SU-DHL-6 (cell line): ENCODE measurements at regions not wholly inside any gene's neighbourhood (a gene's known extent, or its start where the extent isn't known, plus 50 kb on each side); places are given as distances from the start of the nearest gene placed in this dataset.

Experiments
- H2AFZ ChIP-seq: fragments of 200-600 bp; sonication (generic); 2 replicates; pipeline ENCODE4 v1.6.1; 2014; ENCODE audit warnings: low read depth, mild to moderate bottlenecking, moderate library complexity, mixed read lengths, antibody characterized with exemption, low read length; ENCODE audit not compliant: severe bottlenecking
- H3F3A ChIP-seq: fragments of 200-600 bp; shearing (Covaris generic); 2 replicates; pipeline ENCODE4 v1.6.0; 2016; ENCODE audit warnings: antibody characterized with exemption, mild to moderate bottlenecking; ENCODE audit not compliant: insufficient read depth
- H3K27ac ChIP-seq: fragments of 200-600 bp; sonication (generic); 2 replicates; pipeline ENCODE4 v1.5.1; 2016; ENCODE audit warnings: low read depth, mild to moderate bottlenecking, low read length, moderate library complexity, mixed read lengths
- H3K27me3 ChIP-seq: fragments of 200-600 bp; sonication (generic), shearing (Covaris generic); 2 replicates; pipeline ENCODE4 v1.6.0; 2014; ENCODE audit warnings: mild to moderate bottlenecking, low read length
- H3K36me3 ChIP-seq: fragments of 200-600 bp; sonication (generic); 2 replicates; pipeline ENCODE4 v1.6.1; 2014; ENCODE audit warnings: mild to moderate bottlenecking, low read length, mixed read lengths
- H3K4me2 ChIP-seq: fragments of 300-600, 200-600 bp; shearing (Covaris generic), sonication (generic); 2 replicates; pipeline ENCODE4 v1.6.0; 2014; ENCODE audit warnings: low read length, low read depth, mild to moderate bottlenecking; ENCODE audit not compliant: poor library complexity, severe bottlenecking
- H3K4me3 ChIP-seq: fragments of 200-600 bp; sonication (generic); 2 replicates; pipeline ENCODE4 v1.5.1; 2014; ENCODE audit warnings: antibody characterized with exemption, low read length, mild to moderate bottlenecking, mixed read lengths; ENCODE audit not compliant: insufficient read depth, poor library complexity, severe bottlenecking
- H3K79me2 ChIP-seq: fragments of 200-600 bp; sonication (generic); 2 replicates; pipeline ENCODE4 v1.6.1; 2014; ENCODE audit warnings: mild to moderate bottlenecking, low read length, moderate library complexity; ENCODE audit not compliant: insufficient read depth
- H3K9ac ChIP-seq: fragments of 200-600 bp; sonication (generic); 2 replicates; pipeline ENCODE4 v1.7.0; 2014; ENCODE audit warnings: mild to moderate bottlenecking, low read length
- H3K9me2 ChIP-seq: fragments of 200-600 bp; sonication (generic); replicated peaks from 2 replicates; pipeline ENCODE4 v1.6.1; 2014; ENCODE audit warnings: low read length; ENCODE audit not compliant: insufficient read depth
- H3K9me3 ChIP-seq: fragments of 200-600 bp; sonication (generic); 2 replicates; pipeline ENCODE4 v1.6.1; 2014; ENCODE audit warnings: low read length, mixed read lengths; ENCODE audit not compliant: insufficient read depth
- H4K20me1 ChIP-seq: fragments of 200-600 bp; sonication (generic); 2 replicates; pipeline ENCODE4 v1.6.1; 2014; ENCODE audit warnings: low read depth, mild to moderate bottlenecking, antibody characterized with exemption, low read length, moderate library complexity, mixed read lengths
- CTCF ChIP-seq: fragments of 200-600 bp; sonication (generic); IDR thresholded peaks from one replicate; pipeline ENCODE4 v1.5.1; 2017; ENCODE audit warnings: antibody characterized with exemption, mild to moderate bottlenecking, low read length, moderate library complexity; ENCODE audit not compliant: insufficient read depth, poor library complexity, severe bottlenecking
- EZH2phosphoT487 ChIP-seq: fragments of 200-600 bp; sonication (generic), shearing (Covaris generic); conservative IDR thresholded peaks from 2 replicates; pipeline ENCODE4 v1.6.1; 2018; ENCODE audit warnings: mild to moderate bottlenecking, antibody characterized with exemption, low read length, moderate library complexity, mixed read lengths

GRCh38 chr3:167958141-167958540 lies 137.6 kb downstream of the GOLIM4 start:
- no peaks in the 10 kb centered on the region for H3F3A ChIP-seq
- no peaks in the 10 kb centered on the region for H3K79me2 ChIP-seq
- no peaks in the 10 kb centered on the region for H3K27me3 ChIP-seq
- no peak overlapping the region for H2AFZ ChIP-seq
- H3K9ac ChIP-seq, result no peak overlapping the region
- no peaks in the 10 kb centered on the region for H3K9me3 ChIP-seq
- H3K27ac ChIP-seq, result no peak overlapping the region
- H3K4me2 ChIP-seq, result no peak overlapping the region
- no peaks in the 10 kb centered on the region for H3K36me3 ChIP-seq
- TF ChIP-seq EZH2phosphoT487 (no peak), CTCF (no peak)
- no peak overlapping the region for H3K4me3 ChIP-seq
- no peaks in the 10 kb centered on the region for H4K20me1 ChIP-seq
- H3K9me2 ChIP-seq, result no peaks in the 10 kb centered on the region

- no peak overlapping the region for H3K27ac ChIP-seq
- H3K4me3 ChIP-seq, result no peak overlapping the region
- no peaks in the 10 kb centered on the region for H3K9me3 ChIP-seq
- H3K4me2 ChIP-seq, result no peak overlapping the region
- H4K20me1 ChIP-seq, result no peaks in the 10 kb centered on the region
- TF ChIP-seq CTCF, result no peak
- TF ChIP-seq EZH2phosphoT487, result no peak
- no peaks in the 10 kb centered on the region for H3K79me2 ChIP-seq
- H2AFZ ChIP-seq, result no peak overlapping the region
- H3K9me2 ChIP-seq, result no peaks in the 10 kb centered on the region
- no peaks in the 10 kb centered on the region for H3K27me3 ChIP-seq
- H3F3A ChIP-seq, result no peaks in the 10 kb centered on the region
- H3K36me3 ChIP-seq, result no peaks in the 10 kb centered on the region
- H3K9ac ChIP-seq, result no peak overlapping the region
Measured at GRCh38 chr3:167952969-167953368, 142.8 kb downstream of the GOLIM4 start.

- H3K4me3 ChIP-seq, result no peak overlapping the region
- no peak for TF ChIP-seq CTCF
- TF ChIP-seq EZH2phosphoT487, result no peak
- H3K9me2 ChIP-seq, result no peaks in the 10 kb centered on the region
- no peaks in the 10 kb centered on the region for H4K20me1 ChIP-seq
- H2AFZ ChIP-seq, result no peak overlapping the region
- no peaks in the 10 kb centered on the region for H3K79me2 ChIP-seq
- H3K27me3 ChIP-seq, result no peaks in the 10 kb centered on the region
- no peak overlapping the region for H3K4me2 ChIP-seq
- H3F3A ChIP-seq, result no peaks in the 10 kb centered on the region
- no peak overlapping the region for H3K27ac ChIP-seq
- no peaks in the 10 kb centered on the region for H3K36me3 ChIP-seq
- no peak overlapping the region for H3K9ac ChIP-seq
- no peaks in the 10 kb centered on the region for H3K9me3 ChIP-seq
Measured at GRCh38 chr3:167950212-167950611, 145.5 kb downstream of the GOLIM4 start.
